ENCODE measurements at regions not wholly inside any gene's neighbourhood (a gene's known extent, or its start where the extent isn't known, plus 50 kb on each side); places are given as distances from the start of the nearest gene placed in this dataset.
"Not testable (repeated sequence)": the region's sequence is repeated elsewhere in the genome, so short reads cannot be mapped to it uniquely, and the experiment has no call there.

- DNase-seq, H3K9me3 Mint-ChIP-seq, ATAC-seq, H3K27ac Mint-ChIP-seq, H3K4me3 Mint-ChIP-seq, H3K4me1 Mint-ChIP-seq, H3K27me3 Mint-ChIP-seq: not testable (repeated sequence)
Measured at GRCh38 chr1:234791615-234792014, 181.6 kb upstream of the IRF2BP2 start.

GRCh38 chr1:234790333-234790732 lies 180.4 kb upstream of the IRF2BP2 start:
- DNase-seq, H3K27ac Mint-ChIP-seq, H3K27me3 Mint-ChIP-seq, H3K4me3 Mint-ChIP-seq, H3K9me3 Mint-ChIP-seq, H3K4me1 Mint-ChIP-seq: not testable (repeated sequence)
- ATAC-seq = peak; percentile 60

GRCh38 chr1:234787011-234787584 lies 177.1 kb upstream of the IRF2BP2 start:
- DNase-seq, ATAC-seq, H3K4me1 Mint-ChIP-seq, H3K9me3 Mint-ChIP-seq, H3K27ac Mint-ChIP-seq, H3K27me3 Mint-ChIP-seq, H3K4me3 Mint-ChIP-seq: not testable (repeated sequence)

- not testable (repeated sequence) for H3K4me1 Mint-ChIP-seq, H3K4me3 Mint-ChIP-seq, H3K9me3 Mint-ChIP-seq, ATAC-seq, H3K27ac Mint-ChIP-seq, H3K27me3 Mint-ChIP-seq, DNase-seq
Measured at GRCh38 chr1:234785922-234786321, 175.9 kb upstream of the IRF2BP2 start.

- not testable (repeated sequence) for DNase-seq, ATAC-seq, H3K4me3 Mint-ChIP-seq, H3K9me3 Mint-ChIP-seq, H3K4me1 Mint-ChIP-seq, H3K27me3 Mint-ChIP-seq, H3K27ac Mint-ChIP-seq
Measured at GRCh38 chr1:234785471-234785919, 175.5 kb upstream of the IRF2BP2 start.

GRCh38 chr1:234784108-234784507 lies 174.1 kb upstream of the IRF2BP2 start:
- not testable (repeated sequence) for H3K4me1 Mint-ChIP-seq, H3K27me3 Mint-ChIP-seq, H3K4me3 Mint-ChIP-seq, ATAC-seq, DNase-seq, H3K27ac Mint-ChIP-seq, H3K9me3 Mint-ChIP-seq

GRCh38 chr1:234782791-234783190 lies 172.8 kb upstream of the IRF2BP2 start:
- Mint-ChIP-seq H3K27ac (no peak overlapping the region), H3K27me3 (no peaks in the 10 kb centered on the region), H3K4me3 (no peak overlapping the region), H3K9me3 (no peaks in the 10 kb centered on the region), H3K4me1 (no peaks in the 10 kb centered on the region)
- no peak for DNase-seq
- no peak for ATAC-seq

- Mint-ChIP-seq H3K9me3 (no peaks in the 10 kb centered on the region), H3K27ac (no peak overlapping the region), H3K4me3 (no peak overlapping the region), H3K4me1 (no peaks in the 10 kb centered on the region), H3K27me3 (no peaks in the 10 kb centered on the region)
- DNase-seq = no peak
- no peak for ATAC-seq
Measured at GRCh38 chr1:234782105-234782751, 172.2 kb upstream of the IRF2BP2 start.

- Mint-ChIP-seq H3K9me3 (no peaks in the 10 kb centered on the region), H3K27ac (no peak overlapping the region), H3K4me1 (no peaks in the 10 kb centered on the region), H3K4me3 (no peak overlapping the region), H3K27me3 (no peaks in the 10 kb centered on the region)
- DNase-seq (peak in 1 of 2 donors; percentile 45), ATAC-seq (peak; percentile 67)
Measured at GRCh38 chr1:234781241-234782065, 171.5 kb upstream of the IRF2BP2 start.

GRCh38 chr1:234780531-234781162 lies 170.7 kb upstream of the IRF2BP2 start:
- Mint-ChIP-seq H3K4me1 (no peaks in the 10 kb centered on the region), H3K9me3 (no peaks in the 10 kb centered on the region), H3K27ac (no peak overlapping the region), H3K27me3 (no peaks in the 10 kb centered on the region), H3K4me3 (no peak overlapping the region)
- no peak for ATAC-seq
- no peak for DNase-seq

- ATAC-seq (no peak), DNase-seq (no peak)
- H3K9me3 Mint-ChIP-seq = peaks cover 0 to 4% of the 10 kb centered on the region in 2 donors
- H3K27ac Mint-ChIP-seq = no peak overlapping the region
- no peak overlapping the region for H3K4me3 Mint-ChIP-seq
- no peaks in the 10 kb centered on the region for H3K4me1 Mint-ChIP-seq
- no peaks in the 10 kb centered on the region for H3K27me3 Mint-ChIP-seq
Measured at GRCh38 chr1:234780112-234780511, 170.1 kb upstream of the IRF2BP2 start.

- DNase-seq = not testable (repeated sequence)
Measured at GRCh38 chr1:234779600-234779999, 169.6 kb upstream of the IRF2BP2 start.

GRCh38 chr1:234779160-234779538 lies 169.2 kb upstream of the IRF2BP2 start:
- no peaks in the 10 kb centered on the region for H3K27me3 Mint-ChIP-seq
- no peak for ATAC-seq
- H3K27ac Mint-ChIP-seq = no peak overlapping the region
- no peak for DNase-seq
- peaks cover 0 to 6% of the 10 kb centered on the region in 2 donors for H3K9me3 Mint-ChIP-seq
- H3K4me3 Mint-ChIP-seq = no peak overlapping the region
- peaks cover 3% of the 10 kb centered on the region for H3K4me1 Mint-ChIP-seq

More at GRCh38 chr1:234779600-234779999, 169.6 kb upstream of the IRF2BP2 start:
- not testable (repeated sequence) for H3K27ac Mint-ChIP-seq, H3K4me1 Mint-ChIP-seq, H3K9me3 Mint-ChIP-seq, H3K4me3 Mint-ChIP-seq, ATAC-seq, H3K27me3 Mint-ChIP-seq

- no peak overlapping the region for H3K4me3 Mint-ChIP-seq
- ATAC-seq (peak; percentile 68), DNase-seq (peak in 1 of 2 donors; percentile 34)
Measured at GRCh38 chr1:234778221-234779159, 168.5 kb upstream of the IRF2BP2 start.

GRCh38 chr1:234777856-234778220 lies 167.9 kb upstream of the IRF2BP2 start:
- Mint-ChIP-seq H3K27ac (no peak overlapping the region), H3K27me3 (no peaks in the 10 kb centered on the region), H3K4me1 (peaks cover 11% of the 10 kb centered on the region), H3K9me3 (peaks cover 4 to 9% of the 10 kb centered on the region in 2 donors), H3K4me3 (no peak overlapping the region)
- DNase-seq (no peak), ATAC-seq (no peak)

More at GRCh38 chr1:234778221-234779159, 168.5 kb upstream of the IRF2BP2 start:
- Mint-ChIP-seq H3K27ac (no peak overlapping the region), H3K4me1 (peaks cover 7% of the 10 kb centered on the region), H3K9me3 (peaks cover 0 to 6% of the 10 kb centered on the region in 2 donors), H3K27me3 (no peaks in the 10 kb centered on the region)

Data from stimulated activated naive CD8-positive, alpha-beta T cell treated with anti-CD3 and anti-CD28 coated beads, Interleukin-15, amount 100 ng/mL, for 72 hours (primary cell).